Activated effector memory CD4-positive, alpha-beta T cell treated with Interleukin-2 at 50 U/mL for 16 hours (primary cell): ENCODE measurements at regions not wholly inside any gene's neighbourhood (a gene's known extent, or its start where the extent isn't known, plus 50 kb on each side); places are given as distances from the start of the nearest gene placed in this dataset.

Experiments used
- DNase-seq: peaks from one replicate; pipeline ENCODE4 v3.0.0-alpha.2; 2020

- DNase-seq, result no peak
Observed at GRCh38 chr2:180443888-180444287, 436.8 kb upstream of the CWC22 start.

GRCh38 chr2:180442860-180443644 lies 436.0 kb upstream of the CWC22 start:
- no peak for DNase-seq

DNA sequence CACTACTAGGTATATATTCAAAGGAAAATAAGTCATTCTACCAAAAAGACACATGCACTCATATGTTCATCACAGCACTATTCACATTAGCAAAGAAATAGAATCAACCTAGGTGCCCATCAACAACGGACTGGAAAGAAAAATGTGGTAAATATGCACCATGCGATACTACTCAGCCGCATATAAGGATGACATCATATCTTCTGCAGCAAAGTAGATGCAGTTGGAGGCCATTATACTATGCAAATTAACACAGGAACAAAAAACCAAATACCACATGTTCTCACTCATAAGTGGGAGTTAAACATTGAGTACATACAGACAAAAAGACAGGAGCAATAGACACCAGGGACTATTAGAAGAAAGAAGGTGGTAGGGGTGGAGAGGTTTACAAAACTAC lies 412.1 kb upstream of the CWC22 start:
- DNase-seq, result no peak

DNA sequence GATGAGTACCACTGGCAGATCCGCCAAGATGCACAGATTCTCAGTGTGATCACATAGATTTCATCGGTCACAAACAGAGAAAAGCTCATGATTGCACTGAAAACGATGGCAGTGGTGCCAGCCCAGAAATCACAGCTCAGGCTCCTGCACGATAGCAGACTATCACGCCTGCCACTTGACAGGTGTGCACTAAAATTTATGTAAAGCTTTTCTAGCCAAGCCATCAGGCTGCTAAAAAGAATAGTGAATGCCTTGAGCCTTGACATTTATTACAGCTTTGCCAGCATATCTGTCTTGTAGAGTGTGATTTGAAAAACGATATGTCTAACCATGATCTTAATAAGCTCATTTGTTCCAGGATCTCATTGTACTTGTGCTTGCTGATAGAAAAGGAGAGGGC lies 409.5 kb upstream of the CWC22 start:
- no peak for DNase-seq

GRCh38 chr2:180413336-180413735 lies 406.2 kb upstream of the CWC22 start:
- DNase-seq, result no peak

DNA sequence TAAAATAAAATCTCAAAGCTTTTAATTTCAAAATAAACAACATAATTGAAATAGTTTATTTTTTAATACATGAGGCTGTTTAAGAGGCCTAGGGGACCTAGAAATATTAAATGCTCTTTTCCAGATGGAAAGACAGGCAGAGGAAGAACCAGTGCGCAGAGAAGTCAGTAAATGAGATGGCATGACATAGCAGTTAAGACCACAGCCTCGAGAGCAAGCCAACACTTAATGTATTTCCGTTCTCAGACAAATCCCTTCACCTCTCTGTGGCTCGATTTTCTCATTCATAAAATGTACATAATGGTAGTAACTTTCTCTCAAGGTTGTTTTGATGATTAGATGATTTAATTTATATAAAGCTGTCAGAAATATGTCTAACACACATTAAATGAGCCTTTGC lies 405.1 kb upstream of the CWC22 start:
- DNase-seq, result no peak

DNA sequence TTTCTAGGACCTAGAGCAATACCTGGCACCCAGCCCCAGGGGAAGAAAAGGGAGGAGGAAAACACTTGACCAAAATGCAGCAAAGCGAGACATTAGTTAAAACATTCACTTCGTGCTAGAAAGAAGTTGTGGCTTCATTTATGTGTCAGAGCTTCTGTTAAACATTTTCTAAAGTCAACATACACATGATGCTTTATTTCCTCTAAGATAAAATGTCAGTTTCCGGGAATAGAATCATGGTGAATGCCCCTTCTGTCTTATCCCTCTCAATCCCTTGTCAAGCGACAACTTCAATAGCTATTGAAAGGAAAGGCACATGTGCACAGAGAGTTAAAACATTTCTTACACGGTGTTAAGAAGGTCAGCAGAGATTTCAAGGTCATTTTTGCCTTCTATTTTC lies 404.6 kb upstream of the CWC22 start:
- DNase-seq, result no peak

- DNase-seq, result no peak
Observed at GRCh38 chr2:180406687-180407086, 399.6 kb upstream of the CWC22 start.

DNA sequence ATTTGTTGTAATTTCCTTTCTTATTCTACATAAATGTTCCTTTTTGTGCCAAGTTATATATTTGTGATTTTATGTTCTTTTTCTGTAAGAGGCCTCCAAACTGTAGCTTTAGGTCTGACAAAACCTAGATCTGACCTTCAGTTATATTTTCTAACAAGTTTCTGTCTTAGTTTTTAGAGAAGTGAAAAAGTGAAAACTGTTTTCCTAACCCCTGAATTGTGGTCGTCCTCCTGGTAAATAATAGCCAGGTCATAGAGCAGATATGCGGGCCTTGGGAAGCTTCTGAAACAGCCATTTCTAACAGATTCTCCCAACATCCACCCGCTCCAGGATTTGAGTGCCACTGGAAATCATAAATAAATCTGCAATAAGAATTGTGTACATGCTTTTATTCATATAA lies 398.4 kb upstream of the CWC22 start:
- DNase-seq, result no peak

- no peak for DNase-seq
Observed at GRCh38 chr2:180394305-180394704, 387.2 kb upstream of the CWC22 start.

DNA sequence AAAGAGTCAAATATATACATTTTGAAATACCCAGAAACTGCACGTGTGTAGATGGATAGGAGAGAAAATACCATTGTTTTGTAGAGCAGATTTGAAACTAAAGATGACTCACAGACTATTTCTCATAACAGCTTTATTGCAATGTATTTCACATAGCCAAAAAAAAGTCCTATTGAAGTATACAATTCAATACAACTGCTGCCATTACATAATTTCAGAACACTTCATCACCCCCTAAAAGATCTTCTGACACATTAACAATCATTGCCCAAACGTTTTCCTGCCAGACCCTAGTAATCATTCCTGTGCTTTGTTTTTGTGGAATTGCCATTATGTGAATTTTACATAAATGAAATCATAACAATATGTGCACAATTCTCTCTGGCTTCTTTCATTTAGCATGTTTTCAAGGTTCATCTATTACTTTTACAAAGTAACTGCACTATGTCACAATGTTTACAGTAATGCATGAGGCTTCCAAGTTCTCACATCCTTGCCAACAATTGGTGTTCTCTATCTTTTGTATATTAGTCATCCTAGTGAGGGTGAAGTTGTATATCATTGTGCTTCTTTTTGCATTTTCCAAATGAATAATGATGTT lies 378.6 kb upstream of the CWC22 start:
- DNase-seq, result no peak

DNA sequence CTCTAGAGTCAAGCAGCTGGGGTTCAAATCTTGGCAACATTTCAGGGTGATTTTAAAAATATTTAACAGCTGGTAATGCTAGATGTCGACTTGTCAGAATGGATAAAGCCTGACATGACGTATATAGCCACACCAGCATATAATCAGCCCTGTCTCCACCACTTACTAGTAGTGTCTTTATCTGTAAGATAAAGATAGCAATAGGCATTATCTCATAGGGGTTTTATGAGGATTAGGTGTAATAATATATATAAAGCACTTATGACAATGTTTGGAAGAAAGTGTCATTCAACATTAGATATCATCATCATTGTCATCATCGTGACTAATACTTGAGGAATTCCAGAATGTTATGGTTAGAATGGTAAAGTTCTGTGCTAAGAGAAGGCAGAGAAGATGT lies 369.0 kb upstream of the CWC22 start:
- DNase-seq, result no peak

GRCh38 chr2:180374502-180375281 lies 367.6 kb upstream of the CWC22 start:
- DNase-seq, result no peak

DNA sequence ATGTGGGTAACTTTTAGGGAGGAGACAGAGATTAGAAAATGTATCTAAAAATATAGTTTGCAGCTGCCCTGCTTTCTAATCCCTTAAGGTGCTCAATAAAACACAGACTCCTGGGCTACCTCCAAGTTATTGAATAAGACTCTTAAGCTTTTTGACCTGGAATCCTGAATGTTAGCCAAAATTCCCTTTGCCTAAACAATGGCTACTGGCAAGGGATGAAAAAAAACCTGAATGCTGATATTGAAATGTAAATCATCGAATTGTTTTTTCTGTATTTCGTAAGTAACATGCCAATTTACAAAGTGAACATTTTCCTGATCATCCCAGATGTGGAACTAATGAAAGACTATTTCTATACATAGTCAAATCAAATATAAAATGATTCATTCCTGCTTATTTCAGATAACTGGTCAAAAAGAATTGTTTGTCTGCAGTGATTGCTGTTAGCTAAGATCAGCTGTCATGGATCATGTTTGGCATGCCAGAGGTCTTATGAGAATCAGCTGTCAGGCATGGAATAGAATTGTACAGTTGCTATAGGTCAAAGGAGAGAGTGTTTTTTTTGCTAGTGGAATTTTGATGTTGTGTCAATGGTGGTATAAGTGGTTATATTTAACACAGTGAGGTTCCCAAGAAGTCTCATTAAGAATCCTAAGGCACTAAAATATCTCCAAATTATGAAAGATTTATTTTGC lies 363.6 kb upstream of the CWC22 start:
- no peak for DNase-seq

- no peak for DNase-seq
Observed at GRCh38 chr2:180368881-180369280, 361.8 kb upstream of the CWC22 start.

DNA sequence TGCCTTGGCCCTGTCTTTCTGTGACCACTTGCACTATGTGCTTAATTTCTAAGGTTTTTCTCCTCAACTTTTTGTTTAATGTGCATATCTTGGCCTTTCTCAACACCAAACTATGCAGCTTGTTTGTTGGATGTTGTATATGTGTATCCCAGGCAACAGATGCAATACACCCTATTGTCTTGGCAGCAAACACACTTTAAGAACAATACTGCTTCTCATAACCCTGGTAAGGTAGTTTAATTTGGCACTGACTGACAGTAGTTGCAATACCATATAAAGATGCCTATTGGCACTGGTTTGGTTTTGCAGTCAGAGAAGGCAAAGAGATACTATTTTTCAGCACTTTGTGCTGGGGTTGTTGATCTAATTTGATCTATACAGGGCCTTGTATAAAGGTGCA lies 360.7 kb upstream of the CWC22 start:
- DNase-seq, result no peak

GRCh38 chr2:180366481-180366880 lies 359.4 kb upstream of the CWC22 start:
- no peak for DNase-seq

- no peak for DNase-seq
Observed at GRCh38 chr2:180364719-180365118, 357.6 kb upstream of the CWC22 start.

DNA sequence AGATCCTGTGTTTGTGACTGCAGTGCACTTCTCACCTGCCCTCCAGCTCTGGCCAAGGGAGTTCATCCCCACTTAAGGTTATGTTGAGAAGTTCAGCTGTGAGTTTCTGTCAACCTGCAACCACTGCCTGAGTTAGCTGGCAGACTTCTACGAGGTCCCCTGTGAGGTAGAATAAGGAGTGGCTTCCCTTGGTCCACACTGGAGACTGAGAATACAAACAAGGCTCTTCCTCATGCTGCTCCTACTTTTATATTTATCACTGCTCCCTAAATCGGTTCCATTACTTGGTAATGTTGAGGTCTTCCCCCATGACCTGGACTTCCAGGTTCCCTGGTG lies 353.2 kb upstream of the CWC22 start:
- no peak for DNase-seq

DNA sequence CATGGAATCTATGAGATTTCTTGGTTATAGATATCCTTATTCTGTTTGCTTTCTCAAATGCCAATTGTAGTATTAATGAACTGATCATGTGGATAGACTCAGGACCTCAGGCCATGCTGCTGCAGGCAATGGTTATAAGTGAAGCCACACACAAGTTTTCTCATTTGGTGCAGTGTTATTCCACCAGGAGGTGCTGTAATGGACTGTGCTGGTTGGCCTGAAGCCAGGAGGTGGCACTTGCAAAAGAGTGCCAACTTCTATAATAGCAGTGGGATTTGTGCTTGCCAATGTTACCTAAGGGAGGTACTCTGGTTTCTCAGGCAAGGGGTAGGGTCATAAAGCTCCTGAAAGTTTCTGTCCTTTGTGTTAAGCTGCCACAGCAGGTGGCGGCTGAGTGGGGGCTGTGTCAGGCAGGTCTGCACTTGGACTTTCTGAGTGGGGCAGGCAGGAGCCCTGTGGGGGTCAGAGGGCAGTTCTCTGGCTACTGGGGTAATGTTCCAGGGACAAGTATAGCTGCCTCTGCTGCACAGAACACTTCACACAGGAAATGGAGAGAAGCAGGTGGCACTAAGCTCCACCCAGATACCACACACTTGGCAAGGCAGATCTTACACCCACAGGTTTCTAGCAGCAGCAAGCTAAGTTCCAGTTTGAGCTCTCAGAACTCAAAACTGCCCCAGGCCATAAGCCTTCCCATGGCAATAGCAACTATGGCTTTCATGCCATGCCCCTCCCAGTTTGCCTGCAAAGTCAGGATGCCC lies 352.6 kb upstream of the CWC22 start:
- no peak for DNase-seq

- no peak for DNase-seq
Observed at GRCh38 chr2:180358458-180358857, 351.4 kb upstream of the CWC22 start.

- DNase-seq, result no peak
Observed at GRCh38 chr2:180356676-180357075, 349.6 kb upstream of the CWC22 start.

- no peak for DNase-seq
Observed at GRCh38 chr2:180352620-180353019, 345.5 kb upstream of the CWC22 start.
